Upper lobe of left lung (tissue), 6 donors: ENCODE measurements at regions not wholly inside any gene's neighbourhood (a gene's known extent, or its start where the extent isn't known, plus 50 kb on each side); places are given as distances from the start of the nearest gene placed in this dataset.

ENCODE experiments used
- ATAC-seq, 2 donors: fragments of 200-7000 bp; cut with Tn5 transposase; one replicate each; pipeline ENCODE4 v1.9.1; 2022; ENCODE audit warnings: mild to moderate bottlenecking in 2 of 2, moderate library complexity in 2 of 2; ENCODE audit not compliant: low FRiP score in 2 of 2
- DNase-seq, 2 donors: peaks; one replicate each; pipeline ENCODE4 v3.0.0-alpha.2; 2019 to 2020
- H3K27ac ChIP-seq, 4 donors: fragments of 200-600 bp; sonication (generic); one replicate each; pipeline ENCODE4 v1.5.1; 2016 to 2019
- H3K27me3 ChIP-seq, 4 donors: fragments of 200-600 bp; sonication (generic); one replicate each; pipeline ENCODE4 v1.5.1; 2017 to 2019
- H3K36me3 ChIP-seq, 4 donors: fragments of 200-600 bp; sonication (generic); one replicate each; pipeline ENCODE4 v1.5.1; 2016 to 2019
- H3K4me1 ChIP-seq, 4 donors: fragments of 200-600 bp; sonication (generic); one replicate each; pipeline ENCODE4 v1.5.1; 2018 to 2019
- H3K4me3 ChIP-seq, 4 donors: fragments of 200-600 bp; sonication (generic); one replicate each; pipeline ENCODE4 v1.5.1; 2017 to 2019; ENCODE audit warnings: mild to moderate bottlenecking in 2 of 4, moderate library complexity in 1 of 4
- H3K9me3 ChIP-seq, 4 donors: fragments of 200-600 bp; sonication (generic); one replicate each; pipeline ENCODE4 v1.5.1; 2018 to 2019
- EP300 ChIP-seq, 4 donors: sonication (generic); formaldehyde crosslinking; IDR thresholded peaks; one replicate each; pipeline ENCODE4 v1.5.1; 2017; ENCODE audit warnings: antibody characterized with exemption in 4 of 4, control low read depth in 2 of 4
- POLR2A ChIP-seq, 4 donors: fragments of 450-650 bp; IDR thresholded peaks; one replicate each; pipeline ENCODE4 v1.5.1; 2016 to 2017; ENCODE audit warnings: antibody characterized with exemption in 4 of 4, mild to moderate bottlenecking in 2 of 4
- POLR2AphosphoS5 ChIP-seq, 2 donors: sonication (generic); formaldehyde crosslinking; IDR thresholded peaks; one replicate each; pipeline ENCODE4 v1.5.1; 2017; ENCODE audit warnings: antibody characterized with exemption in 2 of 2
- WGBS, 2 donors: methylation state at CpG; one replicate each; pipeline ENCODE4 v1.1.5; 2017 to 2018; 5-methylcytosine and 5-hydroxymethylcytosine counted together
- TF ChIP-seq, protein P1 (sequence below), 6 experiments: fragments of 450-650 bp in 4 of 6; fragments of 200-600 bp in 2 of 6; sonication (generic) in 2 of 6; IDR thresholded peaks; one replicate each; pipeline ENCODE4 v1.5.1; 2016 to 2019; ENCODE audit warnings: antibody characterized with exemption in 6 of 6
- donor health status: DM: no; HTN: no; CAD: no; lungs with moderate emphysema.
- donor health status: DM: no; HTN: yes; CAD: no; lungs with severe emphysema.

DNA sequence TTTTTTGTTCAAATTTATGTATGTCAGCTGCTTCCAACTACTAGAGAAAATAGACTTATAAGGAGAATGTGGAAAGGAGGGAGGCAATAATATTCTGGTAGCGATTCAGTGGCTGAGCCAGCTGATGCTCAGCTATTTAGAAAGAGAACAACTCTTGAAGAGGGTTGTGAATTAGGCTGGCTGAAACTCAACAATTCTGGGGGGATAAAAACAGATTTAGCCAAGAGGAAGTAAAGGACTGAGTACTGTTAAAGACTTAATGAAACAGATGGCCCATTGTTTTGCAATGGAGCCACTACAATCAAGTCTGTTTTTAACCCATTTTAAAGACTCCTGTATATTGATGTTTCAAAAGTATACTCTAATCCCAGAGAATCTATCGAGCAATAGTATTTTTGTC is 1058.9 kb downstream of the C4orf33 start:
- no peak for ATAC-seq
- TF ChIP-seq, protein P1, sequence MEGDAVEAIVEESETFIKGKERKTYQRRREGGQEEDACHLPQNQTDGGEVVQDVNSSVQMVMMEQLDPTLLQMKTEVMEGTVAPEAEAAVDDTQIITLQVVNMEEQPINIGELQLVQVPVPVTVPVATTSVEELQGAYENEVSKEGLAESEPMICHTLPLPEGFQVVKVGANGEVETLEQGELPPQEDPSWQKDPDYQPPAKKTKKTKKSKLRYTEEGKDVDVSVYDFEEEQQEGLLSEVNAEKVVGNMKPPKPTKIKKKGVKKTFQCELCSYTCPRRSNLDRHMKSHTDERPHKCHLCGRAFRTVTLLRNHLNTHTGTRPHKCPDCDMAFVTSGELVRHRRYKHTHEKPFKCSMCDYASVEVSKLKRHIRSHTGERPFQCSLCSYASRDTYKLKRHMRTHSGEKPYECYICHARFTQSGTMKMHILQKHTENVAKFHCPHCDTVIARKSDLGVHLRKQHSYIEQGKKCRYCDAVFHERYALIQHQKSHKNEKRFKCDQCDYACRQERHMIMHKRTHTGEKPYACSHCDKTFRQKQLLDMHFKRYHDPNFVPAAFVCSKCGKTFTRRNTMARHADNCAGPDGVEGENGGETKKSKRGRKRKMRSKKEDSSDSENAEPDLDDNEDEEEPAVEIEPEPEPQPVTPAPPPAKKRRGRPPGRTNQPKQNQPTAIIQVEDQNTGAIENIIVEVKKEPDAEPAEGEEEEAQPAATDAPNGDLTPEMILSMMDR (IDR thresholded peaks at IDR 0.05), result no peak
- TF ChIP-seq POLR2AphosphoS5 (IDR thresholded peaks at IDR 0.05), result no peak
- no peak for TF ChIP-seq EP300 (IDR thresholded peaks at IDR 0.05)
- TF ChIP-seq POLR2A (IDR thresholded peaks at IDR 0.05), result no peak
- Histone ChIP-seq H3K4me3 (no peak overlapping the region), H3K36me3 (no peaks in the 10 kb centered on the region), H3K27ac (no peak overlapping the region), H3K9me3 (peaks cover 0 to 3% (median 0%) of the 10 kb centered on the region in 4 donors), H3K4me1 (no peaks in the 10 kb centered on the region), H3K27me3 (no peaks in the 10 kb centered on the region)
- DNase-seq, result no peak
- WGBS, 2 donors, result 58 to 68% methylated on average over 2 of the region's 2 CpGs

DNA sequence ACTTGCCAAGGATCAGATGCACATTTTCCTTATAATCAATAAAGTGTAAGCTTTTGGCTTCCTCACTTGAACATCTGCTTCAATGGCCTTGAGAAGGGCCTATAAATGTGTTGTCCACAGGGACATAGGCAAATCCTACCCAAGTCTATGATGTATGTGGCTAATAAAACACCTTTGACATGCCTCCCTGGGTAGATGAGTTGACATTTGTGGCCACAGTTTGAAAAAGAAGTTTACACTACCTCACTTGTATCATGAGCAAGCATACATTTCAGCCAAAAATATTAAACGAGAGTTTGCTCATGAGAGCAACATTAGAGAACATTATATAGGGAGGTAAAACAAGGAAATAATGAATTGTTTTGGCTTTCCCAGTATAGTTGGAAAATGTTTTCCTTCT is 1067.7 kb downstream of the C4orf33 start:
- Histone ChIP-seq H3K27me3 (no peaks in the 10 kb centered on the region), H3K36me3 (no peaks in the 10 kb centered on the region), H3K27ac (no peak overlapping the region), H3K4me3 (no peak overlapping the region), H3K4me1 (no peaks in the 10 kb centered on the region), H3K9me3 (peaks cover 0 to 3% (median 0%) of the 10 kb centered on the region in 4 donors)
- 83 to 100% methylated on average over 1 of the region's 1 CpG for WGBS, 2 donors
- TF ChIP-seq, protein P1 (IDR thresholded peaks at IDR 0.05), result no peak
- TF ChIP-seq POLR2AphosphoS5 (IDR thresholded peaks at IDR 0.05), result no peak
- no peak for TF ChIP-seq POLR2A (IDR thresholded peaks at IDR 0.05)
- no peak for TF ChIP-seq EP300 (IDR thresholded peaks at IDR 0.05)
- ATAC-seq, result no peak
- DNase-seq, result no peak

DNA sequence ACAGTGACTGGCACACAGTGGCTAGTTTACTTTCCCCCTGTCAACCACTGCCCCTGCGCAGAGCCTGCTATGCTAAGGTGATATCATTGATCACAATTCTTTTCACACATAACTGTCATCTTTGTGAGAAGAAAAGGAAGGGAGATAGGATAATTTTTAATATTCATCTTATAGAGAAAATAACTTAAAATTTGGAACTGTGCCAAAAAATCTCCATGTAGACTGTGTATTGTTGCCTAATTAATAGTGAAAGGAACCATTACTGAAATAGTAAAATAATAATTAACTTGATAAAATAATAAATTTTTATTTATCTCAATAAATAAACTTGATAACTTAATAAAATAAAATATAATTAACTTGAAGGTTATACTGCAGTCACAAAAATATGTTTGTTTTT is 1069.4 kb downstream of the C4orf33 start:
- Histone ChIP-seq H3K4me3 (no peak overlapping the region), H3K27ac (no peak overlapping the region), H3K9me3 (no peaks in the 10 kb centered on the region), H3K27me3 (no peaks in the 10 kb centered on the region), H3K4me1 (no peaks in the 10 kb centered on the region), H3K36me3 (no peaks in the 10 kb centered on the region)
- no peak for ATAC-seq
- TF ChIP-seq POLR2AphosphoS5 (IDR thresholded peaks at IDR 0.05) (no peak), POLR2A (IDR thresholded peaks at IDR 0.05) (no peak), EP300 (IDR thresholded peaks at IDR 0.05) (no peak)
- TF ChIP-seq, protein P1 (IDR thresholded peaks at IDR 0.05), result no peak
- DNase-seq, result no peak
- 93 to 96% methylated on average over 1 of the region's 1 CpG for WGBS, 2 donors

DNA sequence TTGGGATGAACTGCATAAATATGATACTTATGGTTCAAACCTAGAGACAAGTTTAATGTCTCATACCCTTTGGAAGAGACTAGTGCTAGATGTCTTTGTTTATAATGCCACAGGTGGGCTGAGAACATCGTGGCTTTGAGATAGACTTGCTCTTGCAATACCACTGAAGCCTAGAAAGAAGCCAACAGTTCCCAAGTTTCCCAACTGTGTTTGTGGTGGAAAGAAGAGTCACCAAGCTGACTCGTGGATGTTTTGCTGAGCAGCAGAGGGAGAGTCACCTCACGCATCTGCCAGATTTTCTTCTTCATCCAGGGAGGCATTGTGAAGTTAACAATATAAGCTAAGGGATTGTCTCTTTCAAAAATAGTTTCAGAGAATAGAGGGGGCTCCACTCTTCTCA is 1076.2 kb downstream of the C4orf33 start:
- DNase-seq (no peak), ATAC-seq (no peak)
- TF ChIP-seq POLR2AphosphoS5 (IDR thresholded peaks at IDR 0.05), result no peak
- H3K27ac ChIP-seq, result no peak overlapping the region
- H3K27me3 ChIP-seq, result no peaks in the 10 kb centered on the region
- H3K36me3 ChIP-seq, result no peaks in the 10 kb centered on the region
- H3K4me1 ChIP-seq, result no peaks in the 10 kb centered on the region
- WGBS, 2 donors, result 55 to 73% methylated on average over 3 of the region's 3 CpGs
- H3K4me3 ChIP-seq, result no peak overlapping the region
- no peaks in the 10 kb centered on the region for H3K9me3 ChIP-seq

DNA sequence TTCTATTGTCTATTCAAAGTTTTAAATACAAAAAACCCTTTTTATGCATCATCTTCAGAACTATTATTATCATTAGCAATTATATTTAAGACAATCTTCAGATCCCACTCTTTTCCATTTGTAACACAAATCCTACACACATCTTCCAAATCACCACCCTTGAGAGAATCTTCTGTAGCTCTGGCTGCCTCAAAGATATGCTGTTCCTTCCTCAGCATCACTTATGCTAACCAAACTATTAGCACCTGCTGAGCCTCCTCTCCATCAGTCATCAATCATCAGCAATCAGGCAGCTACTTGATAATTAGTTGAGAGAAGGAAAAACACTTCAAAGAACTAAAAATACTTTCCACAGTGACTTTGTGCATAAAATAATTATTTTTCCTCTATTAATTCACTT is 1082.2 kb downstream of the C4orf33 start:
- Histone ChIP-seq H3K4me3 (no peak overlapping the region), H3K27ac (no peak overlapping the region), H3K4me1 (no peaks in the 10 kb centered on the region), H3K27me3 (no peaks in the 10 kb centered on the region), H3K36me3 (no peaks in the 10 kb centered on the region), H3K9me3 (no peaks in the 10 kb centered on the region)
- ATAC-seq (no peak), DNase-seq (no peak)
- TF ChIP-seq EP300 (IDR thresholded peaks at IDR 0.05), result no peak
- TF ChIP-seq POLR2A (IDR thresholded peaks at IDR 0.05), result no peak

DNA sequence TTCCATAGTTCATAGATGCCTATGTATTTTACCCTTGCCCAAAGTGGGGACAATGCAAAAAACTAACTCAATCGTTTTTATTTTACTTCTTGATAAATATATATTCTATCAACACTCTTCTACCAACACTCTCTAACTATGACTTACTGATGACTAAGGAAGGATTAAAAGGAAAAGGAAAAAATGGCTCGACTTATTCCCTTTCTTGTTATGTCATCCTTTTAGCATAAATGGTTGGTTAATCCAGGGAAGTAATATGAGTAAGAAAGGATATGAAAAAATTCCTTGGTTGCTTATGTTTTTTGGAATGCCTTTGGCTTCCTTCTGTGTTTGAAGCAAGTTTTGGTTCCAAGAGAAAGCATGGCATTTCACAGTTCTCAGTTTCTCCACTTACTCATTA is 1087.1 kb downstream of the C4orf33 start:
- DNase-seq (no peak), ATAC-seq (no peak)
- Histone ChIP-seq H3K27me3 (no peaks in the 10 kb centered on the region), H3K27ac (no peak overlapping the region), H3K4me3 (no peak overlapping the region), H3K4me1 (no peaks in the 10 kb centered on the region), H3K36me3 (no peaks in the 10 kb centered on the region), H3K9me3 (no peaks in the 10 kb centered on the region)
- TF ChIP-seq POLR2AphosphoS5 (IDR thresholded peaks at IDR 0.05) (no peak), EP300 (IDR thresholded peaks at IDR 0.05) (no peak), POLR2A (IDR thresholded peaks at IDR 0.05) (no peak)
- TF ChIP-seq, protein P1 (IDR thresholded peaks at IDR 0.05), result no peak
- WGBS, 2 donors, result 61 to 73% methylated on average over 2 of the region's 2 CpGs
